GM12878 (cell line): ENCODE measurements at regions not wholly inside any gene's neighbourhood (a gene's known extent, or its start where the extent isn't known, plus 50 kb on each side); places are given as distances from the start of the nearest gene placed in this dataset.

Source experiments
- ATAC-seq: fragments of 200-7000 bp; cut with Tn5 transposase; 3 replicates; pipeline ENCODE4 v1.9.1; 2020; ENCODE audit warnings: mild to moderate bottlenecking, moderate library complexity
- BruUV-seq: library from RNA; stranded (reverse); fragments of 400-500 nt; replicated peaks from 2 replicates; lab custom pipeline; 2021; lab: Mats Ljungman, UMichigan
- CTCF ChIA-PET: fragments of 300-600 bp; sonication (Branson Sonifier 250); formaldehyde crosslinking; extraction: SDS; loops from one replicate; lab custom pipeline; 2021; ENCODE audit warnings: inconsistent platforms; lab: Yijun Ruan, JAX
- POLR2A ChIA-PET: fragments of 350-600 bp; formaldehyde crosslinking; extraction: SDS; loops from one replicate; lab custom pipeline; 2021; ENCODE audit warnings: inconsistent platforms; lab: Charles Lee
- RAD21 ChIA-PET: fragments of 300-600 bp; sonication (Branson Sonifier 250); formaldehyde crosslinking; loops from one replicate; lab custom pipeline; 2023; ENCODE audit warnings: antibody characterized with exemption; ENCODE audit not compliant: unreplicated experiment; lab: Charles Lee
- SMC1A ChIA-PET: fragments of 300-600 bp; sonication (Branson Sonifier 250); formaldehyde crosslinking; loops from one replicate; lab custom pipeline; 2023; ENCODE audit not compliant: unreplicated experiment, uncharacterized antibody; lab: Charles Lee
- DNase-seq: peaks from one replicate; pipeline ENCODE4 v3.0.0-alpha.2; 2011; ENCODE audit warnings: low read depth, low spot score
- FAIRE-seq: peaks from 3 replicates; lab custom pipeline; 2011; peaks lifted over from hg19 to GRCh38; lab: Jason Lieb, UNC
- H2AFZ ChIP-seq: 2 replicates; pipeline ENCODE4 v1.6.0; 2011; ENCODE audit warnings: low read depth, low read length, control low read depth; ENCODE audit not compliant: control insufficient read depth
- H3K27ac ChIP-seq: 2 replicates; pipeline ENCODE4 v1.5.1; 2011; ENCODE audit warnings: control low read depth; ENCODE audit not compliant: control insufficient read depth, insufficient read depth
- H3K27me3 ChIP-seq, 2 experiments: replicated peaks in 1 of 2; 2 replicates each; pipeline versions ENCODE4 v1.6.0 to v1.6.1; 2011; ENCODE audit warnings: low read length in 1 of 2; ENCODE audit not compliant: control insufficient read depth in 2 of 2, insufficient read depth in 2 of 2
- H3K36me3 ChIP-seq, 2 experiments: 2 replicates each; pipeline ENCODE4 v1.5.1; 2011; ENCODE audit warnings: low read length in 1 of 2; ENCODE audit not compliant: control insufficient read depth in 2 of 2, insufficient read depth in 2 of 2
- H3K4me1 ChIP-seq: 2 replicates; pipeline ENCODE4 v1.6.1; 2011; ENCODE audit warnings: mild to moderate bottlenecking, low read length, moderate library complexity, mixed read lengths; ENCODE audit not compliant: control insufficient read depth, insufficient read depth
- H3K4me2 ChIP-seq: 2 replicates; pipeline ENCODE4 v1.6.0; 2011; ENCODE audit warnings: control low read depth; ENCODE audit not compliant: control insufficient read depth, insufficient read depth
- H3K4me3 ChIP-seq: fragments of 200-600 bp; sonication (generic); 2 replicates; pipeline ENCODE4 v1.5.1; 2016
- H3K79me2 ChIP-seq: 2 replicates; pipeline ENCODE4 v1.6.0; 2011; ENCODE audit warnings: low read length; ENCODE audit not compliant: control insufficient read depth, insufficient read depth
- H3K9ac ChIP-seq: 2 replicates; pipeline ENCODE4 v1.8.0; 2011; ENCODE audit warnings: low read length, control low read depth, mixed read lengths; ENCODE audit not compliant: control insufficient read depth, insufficient read depth
- H3K9me3 ChIP-seq: replicated peaks from 3 replicates; pipeline ENCODE4 v1.5.1; 2011; ENCODE audit warnings: mild to moderate bottlenecking, low read length; ENCODE audit not compliant: control insufficient read depth, insufficient read depth
- H4K20me1 ChIP-seq: 2 replicates; pipeline ENCODE4 v1.6.0; 2011; ENCODE audit not compliant: control insufficient read depth, insufficient read depth
- ASH2L ChIP-seq: fragments of 300-600, 200-600 bp; sonication (generic); IDR thresholded peaks from 2 replicates; pipeline ENCODE4 v1.6.1; 2017; ENCODE audit warnings: low read depth, mild to moderate bottlenecking, borderline replicate concordance
- BHLHE40 ChIP-seq, 2 experiments: fragments of 450-650 bp in 1 of 2; IDR thresholded peaks; 2 replicates each; pipeline ENCODE4 v1.6.1; 2011 to 2017; ENCODE audit warnings: low read depth in 2 of 2, borderline replicate concordance in 1 of 2, improper control_type of control experiment in 1 of 2, low read length in 1 of 2, mild to moderate bottlenecking in 1 of 2
- CBX3 ChIP-seq: fragments of 200-600 bp; sonication (generic); IDR thresholded peaks from 2 replicates; pipeline ENCODE4 v1.6.1; 2016; ENCODE audit warnings: low read depth, borderline replicate concordance
- RCOR1 ChIP-seq: conservative IDR thresholded peaks from 2 replicates; pipeline ENCODE4 v1.6.1; 2012; ENCODE audit warnings: low read depth, low read length, improper control_type of control experiment
- RUNX3 ChIP-seq: IDR thresholded peaks from 2 replicates; pipeline ENCODE4 v1.6.1; 2012; ENCODE audit warnings: low read length, inconsistent platforms
- WGBS: methylation state at CpG from one replicate; pipeline ENCODE4 v1.1.6; 2016; ENCODE audit warnings: low lambda C conversion rate; ENCODE audit not compliant: insufficient replicate concordance, insufficient coverage; ENCODE audit errors: missing lambda C conversion rate; 5-methylcytosine and 5-hydroxymethylcytosine counted together
- in situ Hi-C: fragments of 300-500 bp; cut with MboI; formaldehyde crosslinking; loops from 9 replicates; pipeline ENCODE4 v1.14.3; 2018; ENCODE audit warnings: mixed read lengths
- intact Hi-C: fragments of 100-400 bp; cut with micrococcal nuclease; formaldehyde crosslinking; loops from one replicate; pipeline ENCODE4 v1.14.2; 2022; ENCODE audit not compliant: unreplicated experiment
- TF ChIP-seq, protein P1 (sequence below), 3 experiments: IDR thresholded peaks in 2 of 3; conservative IDR thresholded peaks in 1 of 3; 2 replicates each; pipeline ENCODE4 v1.5.1; 2011; ENCODE audit warnings: low read depth in 3 of 3, low read length in 3 of 3, mild to moderate bottlenecking in 3 of 3, control low read depth in 2 of 3, moderate library complexity in 2 of 3, inconsistent platforms in 1 of 3, mixed read lengths in 1 of 3; ENCODE audit not compliant: control insufficient read depth in 2 of 3, insufficient read depth in 1 of 3; ENCODE audit errors: extremely low read depth in 1 of 3

- TF ChIP-seq BHLHE40 (IDR thresholded peaks at IDR 0.05; ENCODE audit: borderline replicate concordance in 1 of 2, low read depth in 2 of 2, low read length in 1 of 2) (no peak), RCOR1 (no peak), CBX3 (no peak)
- TF ChIP-seq, all 136 proteins: peak for 0
These were observed 160.5 kb downstream of the DLEU7 start (continued) for GRCh38 chr13:50682966-50683365.

DNA sequence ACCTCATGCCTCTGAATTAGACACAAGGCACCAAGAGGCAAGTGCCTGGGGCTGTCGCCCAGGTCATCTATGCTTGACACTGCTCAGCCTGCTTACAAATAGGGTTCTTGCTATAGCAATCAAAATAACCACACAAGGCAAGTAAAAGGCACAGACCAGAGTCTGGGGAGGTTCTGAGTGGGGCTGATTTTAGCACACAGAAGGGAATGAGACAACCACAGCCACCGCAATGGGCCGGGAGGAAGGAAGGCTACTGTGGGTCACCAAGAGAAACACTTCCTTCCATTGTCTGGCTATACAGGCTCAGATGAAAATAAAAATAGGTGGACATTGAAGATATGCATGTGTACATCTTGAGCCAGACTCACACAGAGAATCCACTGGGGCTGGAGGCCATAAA is 159.1 kb downstream of the DLEU7 start:
- Histone ChIP-seq H4K20me1 (no peaks in the 10 kb centered on the region), H2AFZ (peak overlapping the region; percentile 34), H3K9me3 (no peaks in the 10 kb centered on the region), H3K27me3 (no peaks in the 10 kb centered on the region), H3K36me3 (no peaks in the 10 kb centered on the region), H3K4me1 (peaks cover 6% of the 10 kb centered on the region), H3K4me3 (no peak overlapping the region), H3K4me2 (no peak overlapping the region), H3K9ac (no peak overlapping the region), H3K27ac (no peak overlapping the region), H3K79me2 (no peaks in the 10 kb centered on the region)
- no peak for DNase-seq
- ChIA-PET POLR2A (no interaction called here), CTCF (no interaction called here), SMC1A (no interaction called here), RAD21 (no interaction called here)
- no TSS peak for BruUV-seq
- in situ Hi-C loops, result no loop called here
- intact Hi-C loops, result no loop called here
- TF ChIP-seq, protein P1, sequence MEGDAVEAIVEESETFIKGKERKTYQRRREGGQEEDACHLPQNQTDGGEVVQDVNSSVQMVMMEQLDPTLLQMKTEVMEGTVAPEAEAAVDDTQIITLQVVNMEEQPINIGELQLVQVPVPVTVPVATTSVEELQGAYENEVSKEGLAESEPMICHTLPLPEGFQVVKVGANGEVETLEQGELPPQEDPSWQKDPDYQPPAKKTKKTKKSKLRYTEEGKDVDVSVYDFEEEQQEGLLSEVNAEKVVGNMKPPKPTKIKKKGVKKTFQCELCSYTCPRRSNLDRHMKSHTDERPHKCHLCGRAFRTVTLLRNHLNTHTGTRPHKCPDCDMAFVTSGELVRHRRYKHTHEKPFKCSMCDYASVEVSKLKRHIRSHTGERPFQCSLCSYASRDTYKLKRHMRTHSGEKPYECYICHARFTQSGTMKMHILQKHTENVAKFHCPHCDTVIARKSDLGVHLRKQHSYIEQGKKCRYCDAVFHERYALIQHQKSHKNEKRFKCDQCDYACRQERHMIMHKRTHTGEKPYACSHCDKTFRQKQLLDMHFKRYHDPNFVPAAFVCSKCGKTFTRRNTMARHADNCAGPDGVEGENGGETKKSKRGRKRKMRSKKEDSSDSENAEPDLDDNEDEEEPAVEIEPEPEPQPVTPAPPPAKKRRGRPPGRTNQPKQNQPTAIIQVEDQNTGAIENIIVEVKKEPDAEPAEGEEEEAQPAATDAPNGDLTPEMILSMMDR (IDR thresholded peaks at IDR 0.05 in 2 of 3, conservative IDR thresholded peaks at IDR 0.05 in 1 of 3; ENCODE audit: control insufficient read depth in 2 of 3, extremely low read depth in 1 of 3, insufficient read depth in 1 of 3, low read depth in 3 of 3, low read length in 3 of 3), result no peak
- TF ChIP-seq RUNX3 (peak; percentile 64), ASH2L (no peak)
- 0% methylated on average over 3 of the region's 3 CpGs for WGBS
- no peak for ATAC-seq
- no peak for FAIRE-seq
